ENCODE measurements at regions not wholly inside any gene's neighbourhood (a gene's known extent, or its start where the extent isn't known, plus 50 kb on each side); places are given as distances from the start of the nearest gene placed in this dataset.

DNA sequence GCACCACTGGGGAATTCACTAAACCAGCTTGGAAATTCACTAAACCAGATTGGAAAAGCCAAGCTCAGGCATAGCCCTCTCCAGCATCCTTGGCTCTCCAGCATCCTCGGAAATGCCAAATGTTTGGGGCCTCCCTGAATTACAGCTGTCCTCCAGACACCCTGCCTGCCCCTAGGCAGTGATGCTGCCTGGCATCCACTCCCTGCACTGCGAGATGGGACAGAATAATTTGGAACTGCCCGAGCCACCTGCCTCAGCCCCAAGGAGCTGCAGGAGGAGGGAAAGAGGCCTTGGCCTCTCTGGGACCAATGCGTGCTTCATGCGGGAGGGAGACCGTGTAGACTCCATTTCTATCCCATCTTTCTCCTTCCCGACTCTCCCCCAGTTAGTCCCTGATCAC, 64.3 kb downstream of the INSIG1 start:
- TF ChIP-seq, protein P1, sequence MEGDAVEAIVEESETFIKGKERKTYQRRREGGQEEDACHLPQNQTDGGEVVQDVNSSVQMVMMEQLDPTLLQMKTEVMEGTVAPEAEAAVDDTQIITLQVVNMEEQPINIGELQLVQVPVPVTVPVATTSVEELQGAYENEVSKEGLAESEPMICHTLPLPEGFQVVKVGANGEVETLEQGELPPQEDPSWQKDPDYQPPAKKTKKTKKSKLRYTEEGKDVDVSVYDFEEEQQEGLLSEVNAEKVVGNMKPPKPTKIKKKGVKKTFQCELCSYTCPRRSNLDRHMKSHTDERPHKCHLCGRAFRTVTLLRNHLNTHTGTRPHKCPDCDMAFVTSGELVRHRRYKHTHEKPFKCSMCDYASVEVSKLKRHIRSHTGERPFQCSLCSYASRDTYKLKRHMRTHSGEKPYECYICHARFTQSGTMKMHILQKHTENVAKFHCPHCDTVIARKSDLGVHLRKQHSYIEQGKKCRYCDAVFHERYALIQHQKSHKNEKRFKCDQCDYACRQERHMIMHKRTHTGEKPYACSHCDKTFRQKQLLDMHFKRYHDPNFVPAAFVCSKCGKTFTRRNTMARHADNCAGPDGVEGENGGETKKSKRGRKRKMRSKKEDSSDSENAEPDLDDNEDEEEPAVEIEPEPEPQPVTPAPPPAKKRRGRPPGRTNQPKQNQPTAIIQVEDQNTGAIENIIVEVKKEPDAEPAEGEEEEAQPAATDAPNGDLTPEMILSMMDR (IDR thresholded peaks at IDR 0.05), result no peak
- TF ChIP-seq POLR2A (IDR thresholded peaks at IDR 0.05) (no peak), POLR2AphosphoS5 (IDR thresholded peaks at IDR 0.05) (no peak), EP300 (IDR thresholded peaks at IDR 0.05) (no peak)

All from gastroesophageal sphincter (tissue), 3 donors.